Fibroblast of lung (primary cell): ENCODE measurements at regions not wholly inside any gene's neighbourhood (a gene's known extent, or its start where the extent isn't known, plus 50 kb on each side); places are given as distances from the start of the nearest gene placed in this dataset.

ENCODE experiments used
- DNase-seq, 2 donors: peaks; one replicate each; pipeline versions ENCODE4 v3.0.0 to v3.0.0-alpha.2; 2010; ENCODE audit warnings: low read depth in 2 of 2
- H2AFZ ChIP-seq: 2 replicates; pipeline ENCODE4 v1.5.1; 2012; ENCODE audit warnings: low read length, control low read depth, inconsistent platforms
- H3K27ac ChIP-seq: 2 replicates; pipeline ENCODE4 v1.5.1; 2011; ENCODE audit warnings: low read length, control low read depth; ENCODE audit not compliant: insufficient read depth
- H3K27me3 ChIP-seq: 2 replicates; pipeline ENCODE4 v1.5.1; 2011; ENCODE audit warnings: mild to moderate bottlenecking, low read length; ENCODE audit not compliant: control insufficient read depth, insufficient read depth
- H3K36me3 ChIP-seq: 2 replicates; pipeline ENCODE4 v1.5.1; 2011; ENCODE audit warnings: low read length; ENCODE audit not compliant: control insufficient read depth, insufficient read depth
- H3K4me1 ChIP-seq: 2 replicates; pipeline ENCODE4 v1.5.1; 2011; ENCODE audit warnings: low read length; ENCODE audit not compliant: control insufficient read depth, insufficient read depth; ENCODE audit errors: extremely low read depth
- H3K4me2 ChIP-seq: 2 replicates; pipeline ENCODE4 v1.5.1; 2011; ENCODE audit warnings: low read length, control low read depth; ENCODE audit not compliant: insufficient read depth; ENCODE audit errors: extremely low read depth
- H3K4me3 ChIP-seq, 4 experiments: fragments of 200-600 bp in 1 of 4; sonication (generic) in 1 of 4; replicated peaks in 1 of 4; 2 replicates each; pipeline ENCODE4 v1.5.1; 2011 to 2016; ENCODE audit warnings: low read length in 4 of 4, low read depth in 3 of 4, mild to moderate bottlenecking in 3 of 4, control low read depth in 2 of 4, inconsistent platforms in 1 of 4, mixed read lengths in 1 of 4; ENCODE audit not compliant: insufficient read depth in 1 of 4; ENCODE audit errors: control extremely low read depth in 1 of 4
- H3K79me2 ChIP-seq: 2 replicates; pipeline ENCODE4 v1.5.1; 2012; ENCODE audit warnings: mild to moderate bottlenecking, low read length, inconsistent platforms; ENCODE audit not compliant: control insufficient read depth, insufficient read depth
- H3K9ac ChIP-seq: 2 replicates; pipeline ENCODE4 v1.5.1; 2011; ENCODE audit warnings: mild to moderate bottlenecking, low read length, control low read depth; ENCODE audit not compliant: insufficient read depth
- H3K9me3 ChIP-seq: 2 replicates; pipeline ENCODE4 v1.5.1; 2012; ENCODE audit warnings: low read depth, low read length; ENCODE audit not compliant: control insufficient read depth, insufficient read depth
- H4K20me1 ChIP-seq: 2 replicates; pipeline ENCODE4 v1.5.1; 2011; ENCODE audit warnings: low read length; ENCODE audit not compliant: control insufficient read depth, insufficient read depth; ENCODE audit errors: extremely low read depth
- EZH2 ChIP-seq: IDR thresholded peaks from 2 replicates; pipeline ENCODE4 v1.5.1; 2012; ENCODE audit warnings: low read length, control low read depth, mild to moderate bottlenecking; ENCODE audit errors: missing control alignments
- TF ChIP-seq, protein P1 (sequence below), 2 donors: IDR thresholded peaks in 1 of 2; conservative IDR thresholded peaks in 1 of 2; 1 replicate in 1 of 2; 2 replicates in 1 of 2; pipeline ENCODE4 v1.5.1; 2011 to 2012; ENCODE audit warnings: low read length in 2 of 2, control low read depth in 1 of 2, inconsistent platforms in 1 of 2, low read depth in 1 of 2, mild to moderate bottlenecking in 1 of 2

DNA sequence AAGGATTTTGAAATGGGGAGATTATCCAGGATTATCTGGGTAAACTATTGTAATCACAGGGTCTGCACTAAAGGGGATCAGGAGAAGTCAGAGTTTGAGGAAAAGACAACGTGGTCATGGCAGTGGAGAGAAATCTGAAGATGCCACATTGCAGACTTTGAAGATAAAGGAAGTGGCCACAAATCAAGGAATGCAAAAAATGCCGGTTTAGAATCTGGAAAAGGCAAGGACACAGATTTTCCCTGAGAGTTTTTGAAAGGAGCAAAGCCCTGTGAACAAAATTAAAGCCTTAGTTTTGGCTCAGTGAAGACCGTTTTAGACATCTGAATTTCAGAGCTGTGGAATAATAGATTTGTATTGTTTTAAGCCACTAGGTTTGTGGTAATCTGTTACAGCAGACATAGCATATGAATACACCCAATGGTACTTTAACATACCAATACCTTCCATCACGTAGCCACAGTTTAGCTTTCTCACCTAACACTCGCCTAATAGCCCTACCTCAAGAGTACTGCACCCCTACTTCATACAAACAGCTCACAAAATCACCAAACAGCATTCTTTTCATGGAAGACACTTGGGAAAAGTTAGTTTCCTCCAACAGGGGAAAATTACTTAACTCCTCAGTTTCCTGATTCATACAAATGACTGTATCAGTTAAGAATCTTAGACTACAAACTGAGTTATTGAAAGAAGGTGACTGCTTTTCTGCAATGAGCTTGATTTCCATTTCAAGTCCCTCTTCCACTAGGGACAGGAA is 446.5 kb downstream of the INHBA start:
- Histone ChIP-seq H3K36me3 (no peaks in the 10 kb centered on the region), H3K27ac (no peak overlapping the region), H4K20me1 (no peaks in the 10 kb centered on the region), H3K9ac (no peak overlapping the region), H3K79me2 (no peaks in the 10 kb centered on the region), H3K27me3 (no peaks in the 10 kb centered on the region), H3K4me3 (no peak overlapping the region), H3K4me1 (peaks cover 4% of the 10 kb centered on the region), H3K9me3 (no peaks in the 10 kb centered on the region), H3K4me2 (no peak overlapping the region), H2AFZ (no peak overlapping the region)
- TF ChIP-seq, protein P1, sequence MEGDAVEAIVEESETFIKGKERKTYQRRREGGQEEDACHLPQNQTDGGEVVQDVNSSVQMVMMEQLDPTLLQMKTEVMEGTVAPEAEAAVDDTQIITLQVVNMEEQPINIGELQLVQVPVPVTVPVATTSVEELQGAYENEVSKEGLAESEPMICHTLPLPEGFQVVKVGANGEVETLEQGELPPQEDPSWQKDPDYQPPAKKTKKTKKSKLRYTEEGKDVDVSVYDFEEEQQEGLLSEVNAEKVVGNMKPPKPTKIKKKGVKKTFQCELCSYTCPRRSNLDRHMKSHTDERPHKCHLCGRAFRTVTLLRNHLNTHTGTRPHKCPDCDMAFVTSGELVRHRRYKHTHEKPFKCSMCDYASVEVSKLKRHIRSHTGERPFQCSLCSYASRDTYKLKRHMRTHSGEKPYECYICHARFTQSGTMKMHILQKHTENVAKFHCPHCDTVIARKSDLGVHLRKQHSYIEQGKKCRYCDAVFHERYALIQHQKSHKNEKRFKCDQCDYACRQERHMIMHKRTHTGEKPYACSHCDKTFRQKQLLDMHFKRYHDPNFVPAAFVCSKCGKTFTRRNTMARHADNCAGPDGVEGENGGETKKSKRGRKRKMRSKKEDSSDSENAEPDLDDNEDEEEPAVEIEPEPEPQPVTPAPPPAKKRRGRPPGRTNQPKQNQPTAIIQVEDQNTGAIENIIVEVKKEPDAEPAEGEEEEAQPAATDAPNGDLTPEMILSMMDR (conservative IDR thresholded peaks at IDR 0.05 in 1 of 2, IDR thresholded peaks at IDR 0.05 in 1 of 2; ENCODE audit: low read depth in 1 of 2, low read length in 2 of 2) = no peak
- TF ChIP-seq EZH2 = no peak
- peak in 1 of 2 donors; percentile 55 for DNase-seq

DNA sequence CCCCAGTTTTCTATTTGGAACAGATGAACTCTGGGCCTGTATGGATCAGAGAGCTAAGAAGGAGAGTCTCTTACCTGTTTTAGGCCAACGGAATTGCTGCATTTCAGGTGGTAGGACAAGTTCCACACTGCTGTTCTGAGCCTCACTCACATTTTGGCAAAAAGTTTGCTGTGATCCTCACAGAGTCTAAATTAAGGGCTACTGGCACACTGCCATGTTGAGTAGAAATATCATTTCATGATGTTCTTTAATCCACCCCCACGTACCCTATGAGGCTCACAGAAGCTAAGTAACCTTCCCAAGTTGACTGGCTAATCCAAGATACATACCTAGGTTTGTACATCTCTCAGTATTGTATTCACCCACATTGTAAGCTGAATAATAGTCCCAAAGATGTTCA is 447.2 kb downstream of the INHBA start:
- TF ChIP-seq, protein P1 (conservative IDR thresholded peaks at IDR 0.05 in 1 of 2, IDR thresholded peaks at IDR 0.05 in 1 of 2; ENCODE audit: low read depth in 1 of 2, low read length in 2 of 2) = no peak
- no peak for TF ChIP-seq EZH2
- Histone ChIP-seq H3K4me3 (no peak overlapping the region), H3K27me3 (no peaks in the 10 kb centered on the region), H3K9ac (no peak overlapping the region), H3K4me2 (no peak overlapping the region), H3K79me2 (no peaks in the 10 kb centered on the region), H3K27ac (no peak overlapping the region), H3K36me3 (no peaks in the 10 kb centered on the region), H3K9me3 (no peaks in the 10 kb centered on the region), H3K4me1 (peaks cover 4% of the 10 kb centered on the region), H2AFZ (no peak overlapping the region), H4K20me1 (no peaks in the 10 kb centered on the region)
- no peak for DNase-seq

DNA sequence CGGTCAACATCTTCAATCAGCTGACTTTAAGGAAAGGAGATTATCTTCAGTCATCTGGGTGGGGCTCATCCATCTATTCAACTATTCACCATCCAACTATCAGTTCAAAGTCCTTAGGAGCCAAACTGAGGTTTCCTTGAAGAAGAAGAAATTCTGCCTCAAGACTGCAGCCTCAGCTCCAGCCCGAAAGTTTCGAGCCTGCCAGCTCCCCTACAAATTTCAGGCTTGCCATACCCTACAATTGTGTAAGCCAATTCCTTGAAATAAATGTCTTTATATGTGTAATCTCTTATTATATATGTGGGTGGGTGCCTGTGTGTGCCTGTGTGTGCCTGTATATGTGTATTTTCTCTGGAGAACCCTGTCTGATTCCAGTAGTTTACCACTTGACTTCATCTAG is 447.8 kb downstream of the INHBA start:
- Histone ChIP-seq H3K4me3 (no peak overlapping the region), H3K79me2 (no peaks in the 10 kb centered on the region), H3K36me3 (no peaks in the 10 kb centered on the region), H2AFZ (no peak overlapping the region), H4K20me1 (no peaks in the 10 kb centered on the region), H3K9ac (no peak overlapping the region), H3K9me3 (no peaks in the 10 kb centered on the region), H3K4me1 (peaks cover 4% of the 10 kb centered on the region), H3K4me2 (no peak overlapping the region), H3K27me3 (no peaks in the 10 kb centered on the region), H3K27ac (no peak overlapping the region)
- no peak for DNase-seq
- TF ChIP-seq EZH2 = no peak
- TF ChIP-seq, protein P1 (conservative IDR thresholded peaks at IDR 0.05 in 1 of 2, IDR thresholded peaks at IDR 0.05 in 1 of 2; ENCODE audit: low read depth in 1 of 2, low read length in 2 of 2) = no peak
